CD14-positive monocyte (primary cell): ENCODE measurements at regions not wholly inside any gene's neighbourhood (a gene's known extent, or its start where the extent isn't known, plus 50 kb on each side); places are given as distances from the start of the nearest gene placed in this dataset.

Source experiments
- DNase-seq, 3 donors: peaks; one replicate each; pipeline ENCODE4 v3.0.0-alpha.2; 2011 to 2022
- H2AFZ ChIP-seq: 2 replicates; pipeline ENCODE4 v1.6.0; 2012; ENCODE audit warnings: mild to moderate bottlenecking, low read depth, low read length, inconsistent platforms; ENCODE audit not compliant: insufficient read depth, poor library complexity, severe bottlenecking
- H3K27ac ChIP-seq, 2 donors: 1 replicate in 1 of 2; 2 replicates in 1 of 2; pipeline ENCODE4 v1.5.1; 2012 to 2013; ENCODE audit warnings: low read length in 2 of 2, control low read depth in 1 of 2, inconsistent platforms in 1 of 2, low read depth in 1 of 2, mild to moderate bottlenecking in 1 of 2
- H3K27me3 ChIP-seq, 2 donors: one replicate each; pipeline versions ENCODE4 v1.6.0 to v1.6.1; 2011 to 2013; ENCODE audit warnings: low read length in 2 of 2; ENCODE audit not compliant: control insufficient read depth in 2 of 2, insufficient read depth in 2 of 2
- H3K36me3 ChIP-seq, 2 donors: replicated peaks in 1 of 2; 1 replicate in 1 of 2; 2 replicates in 1 of 2; pipeline versions ENCODE4 v1.5.1 to v1.6.1; 2012 to 2013; ENCODE audit warnings: low read length in 2 of 2, control low read depth in 1 of 2, inconsistent platforms in 1 of 2, mild to moderate bottlenecking in 1 of 2; ENCODE audit not compliant: insufficient read depth in 2 of 2, control insufficient read depth in 1 of 2
- H3K4me1 ChIP-seq, 2 donors: 1 replicate in 1 of 2; 2 replicates in 1 of 2; pipeline versions ENCODE4 v1.5.1 to v1.6.1; 2012 to 2013; ENCODE audit warnings: low read length in 2 of 2, control low read depth in 1 of 2, inconsistent platforms in 1 of 2, mild to moderate bottlenecking in 1 of 2, moderate library complexity in 1 of 2; ENCODE audit not compliant: insufficient read depth in 2 of 2, control insufficient read depth in 1 of 2
- H3K4me2 ChIP-seq: replicated peaks from 2 replicates; pipeline ENCODE3; 2012; ENCODE audit warnings: low read length, moderate library complexity, mild to moderate bottlenecking; ENCODE audit not compliant: poor library complexity, severe bottlenecking; ENCODE audit errors: extremely low read depth
- H3K4me3 ChIP-seq, 3 experiments: fragments of 200-600 bp in 1 of 3; sonication (generic) in 1 of 3; replicated peaks in 1 of 3; 1 replicate in 2 of 3; 2 replicates in 1 of 3; pipeline ENCODE4 v1.5.1; 2011 to 2013; ENCODE audit warnings: low read length in 3 of 3, mild to moderate bottlenecking in 3 of 3, control low read depth in 2 of 3, low read depth in 2 of 3, inconsistent platforms in 1 of 3, moderate library complexity in 1 of 3
- H3K79me2 ChIP-seq: 2 replicates; pipeline ENCODE4 v1.6.0; 2012; ENCODE audit warnings: mild to moderate bottlenecking, control low read depth, inconsistent platforms, low read length, moderate library complexity; ENCODE audit not compliant: insufficient read depth
- H3K9ac ChIP-seq: 2 replicates; pipeline ENCODE4 v1.6.0; 2017; ENCODE audit warnings: low read length, mild to moderate bottlenecking; ENCODE audit not compliant: insufficient read depth, poor library complexity, severe bottlenecking
- H3K9me3 ChIP-seq, 2 donors: replicated peaks in 1 of 2; 1 replicate in 1 of 2; 2 replicates in 1 of 2; pipeline versions ENCODE4 v1.5.1 to v1.6.1; 2012 to 2013; ENCODE audit warnings: low read length in 2 of 2, control low read depth in 1 of 2; ENCODE audit not compliant: control insufficient read depth in 1 of 2, insufficient read depth in 1 of 2
- H4K20me1 ChIP-seq: 2 replicates; pipeline ENCODE4 v1.6.0; 2012; ENCODE audit warnings: mild to moderate bottlenecking, low read length, control low read depth, moderate library complexity; ENCODE audit not compliant: insufficient read depth
- H3K27ac Mint-ChIP-seq, 7 donors: one replicate each; pipeline ENCODE4 v1.8.0; 2020; ENCODE audit warnings: mild to moderate bottlenecking in 7 of 7, mixed read lengths in 7 of 7, moderate library complexity in 6 of 7, inconsistent platforms in 2 of 7
- H3K27me3 Mint-ChIP-seq, 3 donors: one replicate each; pipeline ENCODE4 v1.8.0; 2021 to 2022; ENCODE audit warnings: low read depth in 3 of 3, mild to moderate bottlenecking in 3 of 3, mixed read lengths in 3 of 3, moderate library complexity in 3 of 3, inconsistent platforms in 1 of 3
- H3K36me3 Mint-ChIP-seq, 2 donors: one replicate each; pipeline ENCODE4 v1.8.0; 2020; ENCODE audit warnings: mixed read lengths in 2 of 2, inconsistent platforms in 1 of 2, mild to moderate bottlenecking in 1 of 2
- H3K4me1 Mint-ChIP-seq: one replicate; pipeline ENCODE4 v1.8.0; 2020; ENCODE audit warnings: mild to moderate bottlenecking, mixed read lengths
- H3K4me3 Mint-ChIP-seq, 2 donors: one replicate each; pipeline ENCODE4 v1.8.0; 2020; ENCODE audit warnings: mild to moderate bottlenecking in 2 of 2, mixed read lengths in 2 of 2, moderate library complexity in 1 of 2
- H3K9me3 Mint-ChIP-seq, 7 donors: one replicate each; pipeline ENCODE4 v1.8.0; 2020 to 2022; ENCODE audit warnings: mixed read lengths in 7 of 7, mild to moderate bottlenecking in 6 of 7, moderate library complexity in 6 of 7, inconsistent platforms in 2 of 7
- WGBS: methylation state at CpG from one replicate; pipeline ENCODE4 v1.1.5; 2013; ENCODE audit warnings: missing lambda C conversion rate; ENCODE audit not compliant: insufficient coverage; 5-methylcytosine and 5-hydroxymethylcytosine counted together
- intact Hi-C, 2 donors: fragments of 100-400 bp; cut with micrococcal nuclease; formaldehyde crosslinking; loops; one replicate each; pipeline versions ENCODE4 v1.15.0 to v1.15.1; 2023
- TF ChIP-seq, protein P1 (sequence below): fragments of 200-600 bp; IDR thresholded peaks from one replicate; pipeline ENCODE4 v1.8.0; 2022; ENCODE audit warnings: antibody characterized with exemption, mild to moderate bottlenecking

DNA sequence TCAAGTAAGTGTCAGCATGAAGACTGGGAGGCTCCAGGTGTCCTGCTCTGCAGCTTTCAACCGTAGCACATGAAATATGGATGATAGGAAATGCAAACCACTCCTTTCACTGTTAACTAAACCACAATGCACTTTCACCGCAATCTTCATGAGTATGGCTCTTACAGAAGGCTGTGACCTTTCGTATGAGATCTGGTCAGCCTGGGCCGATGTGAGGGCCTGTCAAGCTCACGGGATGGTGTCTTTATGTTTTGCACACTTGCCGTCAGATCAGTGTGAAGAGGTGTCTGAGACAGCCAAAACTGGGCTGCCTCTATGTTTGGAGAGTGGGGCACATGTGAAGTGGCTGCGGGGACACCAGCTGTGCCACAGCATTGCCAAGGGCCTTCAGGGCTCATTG is 62.8 kb upstream of the AFF3 start:
- TF ChIP-seq, protein P1, sequence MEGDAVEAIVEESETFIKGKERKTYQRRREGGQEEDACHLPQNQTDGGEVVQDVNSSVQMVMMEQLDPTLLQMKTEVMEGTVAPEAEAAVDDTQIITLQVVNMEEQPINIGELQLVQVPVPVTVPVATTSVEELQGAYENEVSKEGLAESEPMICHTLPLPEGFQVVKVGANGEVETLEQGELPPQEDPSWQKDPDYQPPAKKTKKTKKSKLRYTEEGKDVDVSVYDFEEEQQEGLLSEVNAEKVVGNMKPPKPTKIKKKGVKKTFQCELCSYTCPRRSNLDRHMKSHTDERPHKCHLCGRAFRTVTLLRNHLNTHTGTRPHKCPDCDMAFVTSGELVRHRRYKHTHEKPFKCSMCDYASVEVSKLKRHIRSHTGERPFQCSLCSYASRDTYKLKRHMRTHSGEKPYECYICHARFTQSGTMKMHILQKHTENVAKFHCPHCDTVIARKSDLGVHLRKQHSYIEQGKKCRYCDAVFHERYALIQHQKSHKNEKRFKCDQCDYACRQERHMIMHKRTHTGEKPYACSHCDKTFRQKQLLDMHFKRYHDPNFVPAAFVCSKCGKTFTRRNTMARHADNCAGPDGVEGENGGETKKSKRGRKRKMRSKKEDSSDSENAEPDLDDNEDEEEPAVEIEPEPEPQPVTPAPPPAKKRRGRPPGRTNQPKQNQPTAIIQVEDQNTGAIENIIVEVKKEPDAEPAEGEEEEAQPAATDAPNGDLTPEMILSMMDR, result no peak
- DNase-seq, result no peak
- Mint-ChIP-seq H3K27me3 (peaks cover 0 to 3% (median 2%) of the 10 kb centered on the region in 3 donors), H3K27ac (peak overlapping the region in 1 of 7 donors; percentile 51), H3K36me3 (no peaks in the 10 kb centered on the region), H3K4me3 (no peak overlapping the region), H3K9me3 (peaks cover 0 to 6% (median 0%) of the 10 kb centered on the region in 7 donors), H3K4me1 (peaks cover 16% of the 10 kb centered on the region)
- no peaks in the 10 kb centered on the region for H3K36me3 ChIP-seq
- peak overlapping the region; percentile 22 for H2AFZ ChIP-seq
- peaks cover 8 to 11% of the 10 kb centered on the region in 2 donors for H3K4me1 ChIP-seq
- WGBS, result 28% methylated on average over 5 of the region's 7 CpGs
- H3K27ac ChIP-seq, result no peak overlapping the region
- no peaks in the 10 kb centered on the region for H3K79me2 ChIP-seq
- H3K4me2 ChIP-seq, result no peak overlapping the region
- H3K9ac ChIP-seq, result no peak overlapping the region
- intact Hi-C loops, result loop anchor here in 1 of 2 donors (2.0 kb wide), 1 partner anchor 20 kb away; no protein-coding TSS in a partner anchor
- H3K27me3 ChIP-seq, result no peaks in the 10 kb centered on the region
- no peaks in the 10 kb centered on the region for H3K9me3 ChIP-seq
- no peaks in the 10 kb centered on the region for H4K20me1 ChIP-seq
- H3K4me3 ChIP-seq, result no peak overlapping the region

DNA sequence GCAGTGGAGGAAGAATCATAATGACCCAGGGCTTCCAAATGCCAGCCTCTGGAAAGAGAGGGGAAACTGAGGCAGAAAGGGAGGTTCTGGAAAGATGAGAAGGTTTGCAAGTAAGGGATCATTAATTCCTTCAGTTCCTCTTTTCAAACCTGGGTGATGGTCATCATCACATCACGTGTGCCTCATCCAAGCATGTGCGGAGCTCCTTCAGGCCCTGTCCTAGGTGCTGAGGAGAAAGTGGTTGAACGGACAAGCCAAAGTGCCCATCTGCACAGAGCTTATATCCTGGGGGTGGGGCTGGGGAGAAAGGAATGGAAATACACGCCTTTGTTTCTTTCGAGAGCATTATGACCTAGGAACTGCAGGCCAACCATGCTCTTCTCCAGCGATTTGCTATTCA is 60.2 kb upstream of the AFF3 start:
- Mint-ChIP-seq H3K9me3 (peaks cover 0 to 6% (median 1%) of the 10 kb centered on the region in 7 donors), H3K4me3 (no peak overlapping the region), H3K36me3 (no peaks in the 10 kb centered on the region), H3K27me3 (peaks cover 0 to 3% (median 2%) of the 10 kb centered on the region in 3 donors), H3K27ac (no peak overlapping the region), H3K4me1 (peaks cover 11% of the 10 kb centered on the region)
- no peak overlapping the region for H3K4me2 ChIP-seq
- no peak overlapping the region for H3K4me3 ChIP-seq
- H3K79me2 ChIP-seq, result no peaks in the 10 kb centered on the region
- no peaks in the 10 kb centered on the region for H3K27me3 ChIP-seq
- no peaks in the 10 kb centered on the region for H3K36me3 ChIP-seq
- H2AFZ ChIP-seq, result no peak overlapping the region
- no peaks in the 10 kb centered on the region for H4K20me1 ChIP-seq
- WGBS, result no CpG with 5 or more reads among the region's 6 CpGs
- TF ChIP-seq, protein P1, result no peak
- peaks cover 5 to 7% of the 10 kb centered on the region in 2 donors for H3K4me1 ChIP-seq
- DNase-seq, result no peak
- intact Hi-C loops, result no loop called here
- H3K9ac ChIP-seq, result no peak overlapping the region
- H3K27ac ChIP-seq, result no peak overlapping the region
- no peaks in the 10 kb centered on the region for H3K9me3 ChIP-seq
